Ectodermal cell (in vitro differentiated cells): ENCODE measurements at regions not wholly inside any gene's neighbourhood (a gene's known extent, or its start where the extent isn't known, plus 50 kb on each side); places are given as distances from the start of the nearest gene placed in this dataset.

Source experiments
- H3K27ac ChIP-seq: 2 replicates; pipeline ENCODE4 v1.7.0; 2013; ENCODE audit warnings: mild to moderate bottlenecking, low read depth, low read length; ENCODE audit not compliant: insufficient read depth, poor library complexity, severe bottlenecking
- H3K27me3 ChIP-seq: 2 replicates; pipeline ENCODE4 v1.7.0; 2013; ENCODE audit warnings: mild to moderate bottlenecking, low read length; ENCODE audit not compliant: insufficient read depth, control insufficient read depth, poor library complexity, severe bottlenecking
- H3K36me3 ChIP-seq: one replicate; pipeline ENCODE4 v1.7.0; 2013; ENCODE audit warnings: low read length; ENCODE audit not compliant: control insufficient read depth, insufficient read depth
- H3K4me1 ChIP-seq: one replicate; pipeline ENCODE4 v1.7.0; 2013; ENCODE audit warnings: low read length; ENCODE audit not compliant: control insufficient read depth, insufficient read depth
- H3K4me3 ChIP-seq: 2 replicates; pipeline ENCODE4 v1.7.0; 2013; ENCODE audit warnings: low read depth, low read length, control low read depth; ENCODE audit not compliant: insufficient read depth
- H3K9me3 ChIP-seq: 2 replicates; pipeline ENCODE4 v1.7.0; 2013; ENCODE audit warnings: mild to moderate bottlenecking, low read length, moderate library complexity; ENCODE audit not compliant: control insufficient read depth
- WGBS, 2 experiments: methylation state at CpG; one replicate each; pipeline ENCODE4 v1.1.7; 2013; ENCODE audit warnings: missing lambda C conversion rate in 2 of 2; 5-methylcytosine and 5-hydroxymethylcytosine counted together

GRCh38 chr10:29157321-29157720 is 131.5 kb upstream of the LYZL1 start:
- no peaks in the 10 kb centered on the region for H3K36me3 ChIP-seq
- H3K9me3 ChIP-seq, result no peaks in the 10 kb centered on the region
- H3K4me1 ChIP-seq, result peaks cover 3% of the 10 kb centered on the region
- H3K27ac ChIP-seq, result no peak overlapping the region
- H3K4me3 ChIP-seq, result no peak overlapping the region
- 87 to 89% methylated on average over 2 of the region's 2 CpGs for whole genome bisulfite sequencing, 2 experiments
- no peaks in the 10 kb centered on the region for H3K27me3 ChIP-seq

DNA sequence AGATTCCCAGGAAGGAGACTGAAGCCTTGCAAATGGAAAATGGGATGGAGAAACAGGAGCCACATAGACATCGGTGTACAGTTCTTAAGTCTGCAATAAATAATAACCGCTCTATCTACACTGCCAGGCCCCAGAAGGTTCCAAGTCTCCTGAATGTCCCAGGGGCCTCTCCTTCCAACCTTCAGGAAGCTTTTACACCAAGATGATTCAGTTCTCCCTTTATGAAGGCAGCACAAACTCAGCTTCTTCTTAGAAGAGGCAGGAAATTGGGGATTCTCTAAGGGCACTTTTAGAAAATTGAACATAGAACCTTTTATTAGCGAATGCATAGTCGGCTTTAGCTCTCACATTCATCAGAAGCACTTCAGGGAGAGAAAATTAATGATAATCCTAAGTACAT is 130.8 kb upstream of the LYZL1 start:
- Histone ChIP-seq H3K36me3 (no peaks in the 10 kb centered on the region), H3K27ac (no peak overlapping the region), H3K4me1 (peaks cover 3% of the 10 kb centered on the region), H3K27me3 (no peaks in the 10 kb centered on the region), H3K4me3 (no peak overlapping the region), H3K9me3 (no peaks in the 10 kb centered on the region)
- 93 to 100% methylated on average over 4 of the region's 4 CpGs for WGBS, 2 experiments

DNA sequence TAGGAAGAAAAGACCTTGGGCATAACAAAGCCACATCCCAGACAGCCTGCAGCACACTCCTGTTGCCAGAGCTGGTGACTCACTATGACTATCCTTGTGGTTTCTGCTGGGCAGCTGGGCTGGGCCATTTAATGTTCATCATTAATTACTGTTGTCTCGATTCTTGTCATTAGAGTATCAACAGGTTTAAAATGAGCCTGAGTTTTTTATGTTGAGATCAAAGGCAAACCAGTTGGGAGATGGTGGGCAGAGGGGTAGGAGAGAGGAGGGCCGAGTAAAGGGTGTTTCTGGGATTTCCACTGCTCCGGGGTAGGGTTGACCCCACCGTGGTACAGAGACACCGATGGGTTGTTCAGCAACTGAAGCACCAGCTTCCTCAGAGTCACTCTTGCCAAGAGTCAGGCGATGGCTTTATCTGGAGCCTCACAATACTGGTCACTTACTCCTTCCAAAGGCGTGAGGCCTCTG is 128.7 kb upstream of the LYZL1 start:
- no peaks in the 10 kb centered on the region for H3K36me3 ChIP-seq
- no peaks in the 10 kb centered on the region for H3K27me3 ChIP-seq
- H3K9me3 ChIP-seq, result no peaks in the 10 kb centered on the region
- 88 to 90% methylated on average over 7 of the region's 7 CpGs for WGBS, 2 experiments
- peaks cover 3% of the 10 kb centered on the region for H3K4me1 ChIP-seq
- no peak overlapping the region for H3K27ac ChIP-seq
- H3K4me3 ChIP-seq, result no peak overlapping the region

DNA sequence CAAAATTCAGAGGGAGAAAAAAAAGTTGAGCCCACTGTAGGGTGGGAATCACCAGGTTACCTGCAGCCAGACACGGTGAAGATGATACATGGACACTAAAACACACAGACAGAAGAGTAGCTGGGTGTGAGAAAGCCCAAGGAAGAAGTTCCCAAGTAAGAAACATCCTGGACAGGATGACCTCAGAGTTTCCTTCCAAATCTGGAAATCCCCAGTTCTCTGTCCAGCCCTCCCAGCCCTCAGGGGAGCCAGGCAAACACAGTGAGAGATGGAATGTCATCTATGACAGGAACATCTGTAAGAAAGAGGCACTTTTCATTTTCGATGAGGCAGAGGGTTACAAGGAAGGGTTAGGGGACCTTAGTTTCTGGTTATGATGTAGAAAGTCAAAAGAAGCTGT is 125.1 kb upstream of the LYZL1 start:
- no peak overlapping the region for H3K27ac ChIP-seq
- no peaks in the 10 kb centered on the region for H3K36me3 ChIP-seq
- H3K4me3 ChIP-seq, result no peak overlapping the region
- 89 to 100% methylated on average over 2 of the region's 2 CpGs for WGBS, 2 experiments
- no peaks in the 10 kb centered on the region for H3K9me3 ChIP-seq
- peaks cover 2% of the 10 kb centered on the region for H3K4me1 ChIP-seq
- no peaks in the 10 kb centered on the region for H3K27me3 ChIP-seq

GRCh38 chr10:29166713-29167112 is 122.2 kb upstream of the LYZL1 start:
- WGBS, 2 experiments, result 88 to 100% methylated on average over 2 to 3 of the region's 4 CpGs
- Histone ChIP-seq H3K4me3 (no peak overlapping the region), H3K36me3 (no peaks in the 10 kb centered on the region), H3K4me1 (no peaks in the 10 kb centered on the region), H3K27ac (no peak overlapping the region), H3K27me3 (no peaks in the 10 kb centered on the region), H3K9me3 (no peaks in the 10 kb centered on the region)

- 96 to 100% methylated on average over 2 of the region's 2 CpGs for WGBS, 2 experiments
- Histone ChIP-seq H3K27me3 (no peaks in the 10 kb centered on the region), H3K9me3 (no peaks in the 10 kb centered on the region)
Observed at GRCh38 chr10:29169021-29169420, 119.8 kb upstream of the LYZL1 start.

GRCh38 chr10:29171717-29172116 is 117.2 kb upstream of the LYZL1 start:
- Histone ChIP-seq H3K9me3 (no peaks in the 10 kb centered on the region), H3K4me3 (no peak overlapping the region), H3K4me1 (no peaks in the 10 kb centered on the region), H3K36me3 (no peaks in the 10 kb centered on the region), H3K27me3 (no peaks in the 10 kb centered on the region), H3K27ac (no peak overlapping the region)
- WGBS, 2 experiments, result 80% methylated on average over 9 of the region's 9 CpGs

More at GRCh38 chr10:29169021-29169420, 119.8 kb upstream of the LYZL1 start:
- Histone ChIP-seq H3K27ac (no peak overlapping the region), H3K4me1 (no peaks in the 10 kb centered on the region), H3K4me3 (no peak overlapping the region), H3K36me3 (no peaks in the 10 kb centered on the region)

GRCh38 chr10:29174389-29174788 is 114.5 kb upstream of the LYZL1 start:
- H3K27me3 ChIP-seq, result no peaks in the 10 kb centered on the region
- no peaks in the 10 kb centered on the region for H3K36me3 ChIP-seq
- H3K9me3 ChIP-seq, result no peaks in the 10 kb centered on the region
- no peaks in the 10 kb centered on the region for H3K4me1 ChIP-seq
- no peak overlapping the region for H3K27ac ChIP-seq
- WGBS, 2 experiments, result 79 to 90% methylated on average over 1 to 2 of the region's 2 CpGs
- no peak overlapping the region for H3K4me3 ChIP-seq

DNA sequence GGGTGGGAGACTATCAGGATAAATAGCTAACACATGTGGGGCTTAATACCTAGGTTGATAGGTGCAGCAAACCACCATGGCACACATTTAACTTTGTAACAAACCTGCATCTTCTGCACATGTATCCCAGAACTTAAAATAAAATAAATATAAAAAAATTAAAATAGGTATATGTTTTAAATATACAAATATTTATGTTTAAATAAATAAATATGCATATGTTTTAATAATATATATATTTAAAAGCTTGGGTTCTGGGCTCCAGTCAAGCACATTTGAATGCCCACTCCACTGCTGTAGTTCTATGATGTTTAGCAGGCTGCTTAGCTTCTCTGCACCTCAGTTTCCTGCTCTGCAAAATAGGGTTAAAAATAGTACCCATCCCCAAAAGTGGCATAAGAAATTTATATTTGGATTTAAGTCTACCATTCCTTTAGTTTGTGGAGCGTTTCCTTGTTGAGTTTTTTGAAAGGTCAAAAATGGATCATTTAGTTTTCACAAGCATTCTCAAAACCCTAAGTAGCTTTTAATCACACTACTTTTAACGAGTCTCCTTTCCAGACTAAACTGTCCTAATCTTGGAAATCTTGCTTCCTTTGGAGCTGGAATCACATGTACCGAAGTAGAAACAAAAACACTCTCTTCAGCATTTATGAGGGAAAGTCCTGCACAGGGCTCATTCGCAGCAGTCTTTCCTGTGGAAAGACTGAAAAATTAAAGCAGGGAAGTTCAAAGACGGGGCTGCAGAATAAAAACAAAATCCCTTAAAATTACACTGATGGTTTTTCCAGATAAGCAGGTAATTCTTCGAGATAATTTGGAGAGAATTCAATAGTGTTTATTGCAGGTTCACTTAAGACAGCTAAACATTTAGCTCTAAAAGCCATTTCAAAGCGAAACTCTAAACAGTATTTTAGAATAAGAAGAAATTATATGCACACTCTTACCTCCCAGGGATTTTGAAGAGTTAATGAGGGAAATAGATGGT is 111.7 kb upstream of the LYZL1 start:
- H3K4me3 ChIP-seq, result no peak overlapping the region
- WGBS, 2 experiments, result 92 to 97% methylated on average over 6 of the region's 7 CpGs
- H3K9me3 ChIP-seq, result no peaks in the 10 kb centered on the region
- no peaks in the 10 kb centered on the region for H3K4me1 ChIP-seq
- H3K36me3 ChIP-seq, result no peaks in the 10 kb centered on the region
- H3K27me3 ChIP-seq, result no peaks in the 10 kb centered on the region
- no peak overlapping the region for H3K27ac ChIP-seq

GRCh38 chr10:29181936-29182335 is 106.9 kb upstream of the LYZL1 start:
- H3K27me3 ChIP-seq, result no peaks in the 10 kb centered on the region
- H3K27ac ChIP-seq, result no peak overlapping the region
- no peaks in the 10 kb centered on the region for H3K9me3 ChIP-seq
- no peaks in the 10 kb centered on the region for H3K4me1 ChIP-seq
- H3K36me3 ChIP-seq, result no peaks in the 10 kb centered on the region
- WGBS, 2 experiments, result 81 to 95% methylated on average over 3 to 4 of the region's 6 CpGs
- no peak overlapping the region for H3K4me3 ChIP-seq
